ENCODE measurements at regions not wholly inside any gene's neighbourhood (a gene's known extent, or its start where the extent isn't known, plus 50 kb on each side); places are given as distances from the start of the nearest gene placed in this dataset.

DNA sequence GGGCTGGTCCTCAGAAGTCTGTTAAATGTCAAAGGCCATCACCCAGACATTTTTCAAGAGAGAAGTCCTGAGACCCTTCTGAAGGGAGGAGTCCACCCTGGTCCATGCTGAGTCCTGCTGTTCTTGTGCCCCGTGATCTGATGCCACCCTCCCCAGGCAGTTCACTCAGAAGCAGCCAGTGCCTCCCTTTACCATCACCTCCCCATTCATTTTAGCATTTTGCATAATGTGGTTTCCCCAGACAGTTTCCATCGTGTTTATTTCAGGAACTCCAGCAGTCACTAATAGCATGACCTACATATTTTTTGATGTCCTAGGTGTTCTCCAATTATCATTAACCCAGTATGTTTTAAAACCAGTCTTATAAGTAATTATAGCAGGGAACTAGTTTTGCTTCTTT, 353.0 kb upstream of the CDH5 start:
- POLR2A ChIA-PET = no interaction called here
- Histone ChIP-seq H4K20me1 (ENCODE audit: insufficient read depth) (no peaks in the 10 kb centered on the region), H3K9me3 (ENCODE audit: control insufficient read depth in 1 of 2, insufficient read depth in 1 of 2, low read depth in 1 of 2, low read length in 2 of 2) (no peaks in the 10 kb centered on the region), H3K27me3 (ENCODE audit: insufficient read depth, low read length) (peaks cover 5% of the 10 kb centered on the region; the same call in 1 of the 2 replicates), H3K4me2 (ENCODE audit: low read length) (no peak overlapping the region), H3K4me3 (replicated peaks in 1 of 2; ENCODE audit: low read depth in 1 of 2, low read length in 2 of 2) (no peak overlapping the region), H3K9ac (ENCODE audit: low read length) (no peak overlapping the region), H2AFZ (ENCODE audit: low read depth, low read length, poor library complexity, severe bottlenecking) (no peak overlapping the region), H3K36me3 (ENCODE audit: control insufficient read depth in 1 of 2, insufficient read depth in 2 of 2, low read length in 2 of 2) (no peaks in the 10 kb centered on the region), H3K27ac (ENCODE audit: low read depth, low read length) (no peak overlapping the region), H3K4me1 (ENCODE audit: control insufficient read depth in 1 of 2, insufficient read depth in 2 of 2, low read length in 2 of 2) (no peaks in the 10 kb centered on the region), H3K9me2 (ENCODE audit: insufficient read depth) (no peaks in the 10 kb centered on the region), H3K79me2 (ENCODE audit: insufficient read depth, low read length) (no peaks in the 10 kb centered on the region)
- RAD21 ChIA-PET (ENCODE audit: low non-redundant PET in 1 of 2, low total read pairs in 2 of 2, uncharacterized antibody in 2 of 2, unreplicated experiment in 2 of 2) = no interaction called here
- no TSS peak for BruUV-seq (replicated peaks)
- no peak for DNase-seq (ENCODE audit: low read depth, low spot score)
- no peak for ATAC-seq
- intact Hi-C loops (cut with micrococcal nuclease) = no loop called here
- no peak for TF ChIP-seq SRF (IDR thresholded peaks at IDR 0.05; ENCODE audit: low read depth)
- TF ChIP-seq EGR1 (IDR thresholded peaks at IDR 0.05; ENCODE audit: low read depth) = no peak
- TF ChIP-seq CBX3 (IDR thresholded peaks at IDR 0.05; ENCODE audit: low read depth) = no peak
- TF ChIP-seq RAD21 (IDR thresholded peaks at IDR 0.05; ENCODE audit: low read depth) = no peak
- CTCF ChIA-PET = no interaction called here

DNA sequence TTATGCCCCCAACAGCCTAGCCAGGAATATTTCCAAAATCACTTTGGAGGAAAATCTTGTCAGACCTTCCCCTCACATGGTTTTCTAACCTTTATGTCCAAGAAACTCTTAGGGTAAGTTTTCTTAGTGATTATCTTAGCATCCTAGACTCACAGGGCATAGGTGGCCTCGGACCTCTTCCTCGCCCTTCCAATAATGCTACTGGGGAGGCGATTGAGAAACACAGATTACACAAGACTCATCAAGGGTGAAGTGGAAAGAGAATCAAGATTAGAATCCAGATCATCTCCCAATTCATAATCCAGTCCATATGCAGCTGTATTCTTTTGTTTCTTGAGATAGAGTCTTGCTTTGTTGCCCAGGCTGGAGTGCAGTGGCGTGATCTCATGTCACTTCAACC, 358.4 kb upstream of the CDH5 start:
- no peak for TF ChIP-seq SRF (IDR thresholded peaks at IDR 0.05; ENCODE audit: low read depth)
- TF ChIP-seq ZFX (IDR thresholded peaks at IDR 0.05) = no peak
- TF ChIP-seq, protein P1, sequence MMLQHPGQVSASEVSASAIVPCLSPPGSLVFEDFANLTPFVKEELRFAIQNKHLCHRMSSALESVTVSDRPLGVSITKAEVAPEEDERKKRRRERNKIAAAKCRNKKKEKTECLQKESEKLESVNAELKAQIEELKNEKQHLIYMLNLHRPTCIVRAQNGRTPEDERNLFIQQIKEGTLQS (IDR thresholded peaks at IDR 0.05) = no peak
- no peak for TF ChIP-seq EZH2phosphoT487 (IDR thresholded peaks at IDR 0.05; ENCODE audit: borderline replicate concordance)
- TF ChIP-seq FOSL1 (IDR thresholded peaks at IDR 0.05; ENCODE audit: low read depth) = no peak
- no peak for TF ChIP-seq EZH2 (IDR thresholded peaks at IDR 0.05)
- TF ChIP-seq, protein P2, sequence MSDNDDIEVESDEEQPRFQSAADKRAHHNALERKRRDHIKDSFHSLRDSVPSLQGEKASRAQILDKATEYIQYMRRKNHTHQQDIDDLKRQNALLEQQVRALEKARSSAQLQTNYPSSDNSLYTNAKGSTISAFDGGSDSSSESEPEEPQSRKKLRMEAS (IDR thresholded peaks at IDR 0.05) = no peak
- no peaks in the 10 kb centered on the region for H3K79me2 ChIP-seq (ENCODE audit: insufficient read depth, low read length)
- no peaks in the 10 kb centered on the region for H3K36me3 ChIP-seq (ENCODE audit: control insufficient read depth in 1 of 2, insufficient read depth in 2 of 2, low read length in 2 of 2)
- H3K4me3 ChIP-seq (replicated peaks in 1 of 2; ENCODE audit: low read depth in 1 of 2, low read length in 2 of 2) = no peak overlapping the region
- no TSS peak for BruUV-seq (replicated peaks)
- ChIA-PET CTCF (no interaction called here), RAD21 (ENCODE audit: low non-redundant PET in 1 of 2, low total read pairs in 2 of 2, uncharacterized antibody in 2 of 2, unreplicated experiment in 2 of 2) (no interaction called here), POLR2A (interaction anchor here (0.6 kb wide), 1 partner anchor 12 kb away, joined by 3 read pairs; no protein-coding TSS in a partner anchor)
- intact Hi-C loops (cut with micrococcal nuclease) = no loop called here
- no peaks in the 10 kb centered on the region for H3K9me3 ChIP-seq (ENCODE audit: control insufficient read depth in 1 of 2, insufficient read depth in 1 of 2, low read depth in 1 of 2, low read length in 2 of 2)
- no peak for DNase-seq (ENCODE audit: low read depth, low spot score)
- no peaks in the 10 kb centered on the region for H3K4me1 ChIP-seq (ENCODE audit: control insufficient read depth in 1 of 2, insufficient read depth in 2 of 2, low read length in 2 of 2)
- H3K9me2 ChIP-seq (ENCODE audit: insufficient read depth) = no peaks in the 10 kb centered on the region
- H3K27ac ChIP-seq (ENCODE audit: low read depth, low read length) = no peak overlapping the region
- peaks cover 8% of the 10 kb centered on the region for H3K27me3 ChIP-seq (ENCODE audit: insufficient read depth, low read length)
- H2AFZ ChIP-seq (ENCODE audit: low read depth, low read length, poor library complexity, severe bottlenecking) = no peak overlapping the region
- H3K4me2 ChIP-seq (ENCODE audit: low read length) = no peak overlapping the region
- H4K20me1 ChIP-seq (ENCODE audit: insufficient read depth) = no peaks in the 10 kb centered on the region
- no peak for ATAC-seq
- no peak overlapping the region for H3K9ac ChIP-seq (ENCODE audit: low read length)
